Progenitor cell of endocrine pancreas (in vitro differentiated cells): ENCODE measurements at regions not wholly inside any gene's neighbourhood (a gene's known extent, or its start where the extent isn't known, plus 50 kb on each side); places are given as distances from the start of the nearest gene placed in this dataset.

Experiments used
- DNase-seq: peaks from one replicate; pipeline ENCODE4 v3.0.0; 2021; ENCODE audit warnings: low spot score; ENCODE audit not compliant: unreplicated experiment
- H3K27ac Mint-ChIP-seq: 2 replicates; pipeline ENCODE4 v1.8.0; 2021; ENCODE audit warnings: mild to moderate bottlenecking, moderate library complexity, mixed read lengths
- H3K27me3 Mint-ChIP-seq: 2 replicates; pipeline ENCODE4 v1.8.0; 2021; ENCODE audit warnings: mixed read lengths
- H3K36me3 Mint-ChIP-seq: 2 replicates; pipeline ENCODE4 v1.8.0; 2022; ENCODE audit warnings: mixed read lengths; ENCODE audit not compliant: insufficient read depth
- H3K4me1 Mint-ChIP-seq: 2 replicates; pipeline ENCODE4 v1.8.0; 2021; ENCODE audit warnings: low read depth, mixed read lengths
- H3K4me3 Mint-ChIP-seq: 2 replicates; pipeline ENCODE4 v1.8.0; 2021; ENCODE audit warnings: low read depth, mild to moderate bottlenecking, moderate library complexity, mixed read lengths
- H3K9me3 Mint-ChIP-seq: 2 replicates; pipeline ENCODE4 v1.8.0; 2021; ENCODE audit warnings: low read depth, mixed read lengths
- TF ChIP-seq, protein P1 (sequence below): fragments of 200-600 bp; sonication (generic); IDR thresholded peaks from one replicate; pipeline ENCODE4 v1.5.0; 2021; ENCODE audit warnings: antibody characterized with exemption, mild to moderate bottlenecking; ENCODE audit not compliant: unreplicated experiment

DNA sequence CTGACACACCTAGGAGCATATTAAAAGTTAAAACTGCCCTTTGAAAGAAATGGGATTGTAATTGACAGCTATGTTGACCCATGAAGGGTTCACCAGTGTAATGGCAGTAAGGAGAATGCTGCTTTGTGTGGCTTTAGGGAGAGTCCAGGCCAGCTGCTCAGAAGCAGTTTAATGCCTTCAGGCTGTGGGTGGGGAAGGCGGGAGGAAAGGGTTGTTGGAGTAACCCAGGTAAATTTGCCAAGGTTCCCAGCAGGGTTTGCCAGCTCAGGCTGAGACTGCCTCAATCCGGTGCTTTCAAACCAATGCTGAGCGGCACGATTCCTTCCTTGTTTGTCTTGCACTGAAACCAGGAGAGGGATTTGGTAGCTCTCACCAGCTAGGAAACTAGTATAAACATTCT, 637.2 kb downstream of the INHBA start:
- Mint-ChIP-seq H3K4me1 (no peaks in the 10 kb centered on the region), H3K4me3 (no peak overlapping the region)
- DNase-seq = no peak

DNA sequence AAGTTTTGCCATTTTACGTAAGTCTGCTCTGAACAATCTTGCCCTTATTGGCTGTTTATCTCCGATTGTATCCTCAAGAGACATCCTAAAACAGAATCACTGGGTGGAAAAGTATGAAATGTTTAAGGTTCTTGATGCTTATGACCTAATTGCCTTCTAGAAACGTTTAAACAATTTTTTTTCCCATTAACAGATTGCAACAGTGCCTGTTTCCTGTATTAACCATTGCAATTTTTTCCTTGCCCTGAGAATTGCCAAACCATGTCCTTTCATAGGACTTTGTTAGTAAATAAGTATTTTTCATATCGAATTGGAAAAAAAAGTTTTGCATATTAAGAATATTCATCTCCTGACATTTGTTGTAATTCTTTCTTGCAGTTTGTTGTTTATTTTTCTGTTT, 639.8 kb downstream of the INHBA start:
- TF ChIP-seq, protein P1, sequence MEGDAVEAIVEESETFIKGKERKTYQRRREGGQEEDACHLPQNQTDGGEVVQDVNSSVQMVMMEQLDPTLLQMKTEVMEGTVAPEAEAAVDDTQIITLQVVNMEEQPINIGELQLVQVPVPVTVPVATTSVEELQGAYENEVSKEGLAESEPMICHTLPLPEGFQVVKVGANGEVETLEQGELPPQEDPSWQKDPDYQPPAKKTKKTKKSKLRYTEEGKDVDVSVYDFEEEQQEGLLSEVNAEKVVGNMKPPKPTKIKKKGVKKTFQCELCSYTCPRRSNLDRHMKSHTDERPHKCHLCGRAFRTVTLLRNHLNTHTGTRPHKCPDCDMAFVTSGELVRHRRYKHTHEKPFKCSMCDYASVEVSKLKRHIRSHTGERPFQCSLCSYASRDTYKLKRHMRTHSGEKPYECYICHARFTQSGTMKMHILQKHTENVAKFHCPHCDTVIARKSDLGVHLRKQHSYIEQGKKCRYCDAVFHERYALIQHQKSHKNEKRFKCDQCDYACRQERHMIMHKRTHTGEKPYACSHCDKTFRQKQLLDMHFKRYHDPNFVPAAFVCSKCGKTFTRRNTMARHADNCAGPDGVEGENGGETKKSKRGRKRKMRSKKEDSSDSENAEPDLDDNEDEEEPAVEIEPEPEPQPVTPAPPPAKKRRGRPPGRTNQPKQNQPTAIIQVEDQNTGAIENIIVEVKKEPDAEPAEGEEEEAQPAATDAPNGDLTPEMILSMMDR = no peak
- Mint-ChIP-seq H3K4me3 (no peak overlapping the region), H3K36me3 (no peaks in the 10 kb centered on the region), H3K4me1 (peaks cover 10% of the 10 kb centered on the region), H3K9me3 (peaks cover 5% of the 10 kb centered on the region), H3K27ac (no peak overlapping the region), H3K27me3 (no peaks in the 10 kb centered on the region)
- DNase-seq = no peak

More for the DNA sequence above, 637.2 kb downstream of the INHBA start:
- TF ChIP-seq, protein P1 = no peak
- Mint-ChIP-seq H3K36me3 (no peaks in the 10 kb centered on the region), H3K27ac (no peak overlapping the region), H3K9me3 (no peaks in the 10 kb centered on the region), H3K27me3 (no peaks in the 10 kb centered on the region)

DNA sequence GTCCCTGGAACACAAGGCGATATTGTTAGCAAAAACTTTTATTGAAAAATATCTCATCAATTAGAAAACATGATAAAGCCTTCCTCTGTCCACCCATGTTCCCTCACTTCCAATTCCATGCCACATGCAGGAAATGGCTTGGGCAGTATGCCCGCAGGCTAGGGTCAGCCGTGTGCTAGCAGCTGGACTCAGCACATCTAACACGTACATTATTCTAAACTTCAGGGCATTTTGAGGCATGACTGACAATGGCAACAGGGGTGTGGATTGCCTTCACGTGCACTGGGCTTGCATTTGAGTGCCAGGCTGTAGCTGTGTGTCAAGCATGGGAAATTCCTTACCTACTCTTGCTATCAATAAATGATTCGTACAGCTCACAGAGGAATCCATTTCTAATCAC, 642.1 kb downstream of the INHBA start:
- TF ChIP-seq, protein P1 = no peak
- H3K27ac Mint-ChIP-seq = no peak overlapping the region
- peaks cover 10% of the 10 kb centered on the region for H3K4me1 Mint-ChIP-seq
- peaks cover 17% of the 10 kb centered on the region for H3K9me3 Mint-ChIP-seq
- no peak overlapping the region for H3K4me3 Mint-ChIP-seq
- no peaks in the 10 kb centered on the region for H3K27me3 Mint-ChIP-seq
- peaks cover 1% of the 10 kb centered on the region for H3K36me3 Mint-ChIP-seq
- DNase-seq = no peak

DNA sequence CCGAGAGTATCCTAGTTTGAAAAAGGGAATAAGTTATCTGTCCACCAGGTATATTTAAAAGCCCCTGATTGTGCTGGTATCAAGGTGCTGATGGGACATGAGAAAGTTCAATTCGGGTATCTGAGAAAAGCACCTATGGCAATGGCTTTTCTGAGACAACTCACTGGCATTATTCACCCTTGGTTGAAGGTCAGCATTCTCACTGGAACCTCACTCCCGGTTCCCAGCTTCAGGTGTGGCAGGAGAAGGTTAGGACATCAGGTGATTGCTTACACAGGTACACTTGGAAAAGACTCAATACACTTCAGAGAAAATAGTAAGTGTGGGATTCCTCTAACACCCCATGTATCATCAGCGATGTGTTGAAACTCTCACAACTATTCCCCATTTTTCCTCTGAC, 643.1 kb downstream of the INHBA start:
- DNase-seq = no peak
- Mint-ChIP-seq H3K9me3 (peaks cover 17% of the 10 kb centered on the region), H3K4me3 (no peak overlapping the region), H3K27ac (peak overlapping the region; percentile 91), H3K4me1 (peaks cover 11% of the 10 kb centered on the region), H3K36me3 (peaks cover 1% of the 10 kb centered on the region), H3K27me3 (no peaks in the 10 kb centered on the region)
- TF ChIP-seq, protein P1 = no peak

DNA sequence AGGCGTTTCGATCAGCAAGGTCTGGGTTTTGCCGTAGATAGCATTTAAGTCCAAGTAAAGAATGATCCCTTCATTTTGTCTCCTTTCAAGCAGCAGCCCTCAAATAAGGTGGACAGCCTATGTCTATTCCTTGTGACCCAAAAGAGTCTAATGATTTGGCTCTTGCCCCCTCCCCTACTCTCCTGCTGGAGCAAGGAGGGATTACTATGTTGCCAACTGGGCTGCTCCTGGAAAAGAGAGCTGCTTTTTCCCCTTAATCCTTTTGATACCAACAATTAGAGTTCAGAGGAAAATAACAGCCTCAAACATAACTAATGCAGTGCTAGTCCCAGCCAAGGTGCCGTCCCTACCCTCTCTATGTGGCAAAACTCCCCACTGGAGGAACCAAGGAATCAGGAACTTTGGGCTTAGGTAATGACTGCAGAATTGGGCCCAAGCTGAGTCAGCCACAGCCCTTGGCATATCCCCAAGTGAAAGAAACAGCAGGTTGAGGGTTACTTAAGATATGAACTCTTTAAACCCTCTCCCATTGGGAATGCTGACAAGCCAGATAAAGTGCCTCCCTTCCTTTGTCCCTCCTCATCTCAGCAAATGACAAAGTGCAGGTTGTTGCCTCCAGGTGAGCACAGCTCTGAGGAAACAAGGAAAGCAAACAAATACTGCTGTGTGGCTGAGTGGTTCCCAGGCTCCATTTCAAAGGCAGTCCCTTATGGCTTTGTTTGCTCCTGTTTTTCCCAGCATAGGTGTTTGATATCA, 643.7 kb downstream of the INHBA start:
- H3K9me3 Mint-ChIP-seq = peaks cover 17% of the 10 kb centered on the region
- H3K27me3 Mint-ChIP-seq = no peaks in the 10 kb centered on the region
- TF ChIP-seq, protein P1 = no peak
- peak overlapping the region; percentile 91 for H3K27ac Mint-ChIP-seq
- DNase-seq = no peak
- peaks cover 1% of the 10 kb centered on the region for H3K36me3 Mint-ChIP-seq
- H3K4me1 Mint-ChIP-seq = peaks cover 11% of the 10 kb centered on the region
- H3K4me3 Mint-ChIP-seq = no peak overlapping the region
